NCI-H345 treated with DMSO at 0.1 percent for 48 hours (cell line): ENCODE measurements at regions not wholly inside any gene's neighbourhood (a gene's known extent, or its start where the extent isn't known, plus 50 kb on each side); places are given as distances from the start of the nearest gene placed in this dataset.
"Not testable (repeated sequence)": the region's sequence is repeated elsewhere in the genome, so short reads cannot be mapped to it uniquely, and the experiment has no call there.

Experiments used
- DNase-seq: peaks from one replicate; lab custom pipeline; 2025; ENCODE audit not compliant: unreplicated experiment; lab: John Stamatoyannopoulos, UW

- DNase-seq: not testable (repeated sequence)
Measured at GRCh38 chr15:85196697-85197096, 183.7 kb upstream of the AKAP13 start.

- DNase-seq: not testable (repeated sequence)
Measured at GRCh38 chr15:85197582-85197981, 182.8 kb upstream of the AKAP13 start.

GRCh38 chr15:85198432-85198831 lies 182.0 kb upstream of the AKAP13 start:
- DNase-seq: not testable (repeated sequence)

- not testable (repeated sequence) for DNase-seq
Measured at GRCh38 chr15:85200215-85200614, 180.2 kb upstream of the AKAP13 start.

- DNase-seq: not testable (repeated sequence)
Measured at GRCh38 chr15:85201118-85201793, 179.1 kb upstream of the AKAP13 start.

GRCh38 chr15:85204481-85204880 lies 175.9 kb upstream of the AKAP13 start:
- not testable (repeated sequence) for DNase-seq

- DNase-seq: not testable (repeated sequence)
Measured at GRCh38 chr15:85233791-85234325, 146.5 kb upstream of the AKAP13 start.

- DNase-seq: not testable (repeated sequence)
Measured at GRCh38 chr15:85234450-85235196, 145.8 kb upstream of the AKAP13 start.

- DNase-seq: not testable (repeated sequence)
Measured at GRCh38 chr15:85244056-85244455, 136.3 kb upstream of the AKAP13 start.

- not testable (repeated sequence) for DNase-seq
Measured at GRCh38 chr15:85250938-85251542, 129.4 kb upstream of the AKAP13 start.

- DNase-seq: not testable (repeated sequence)
Measured at GRCh38 chr15:85253196-85253915, 127.0 kb upstream of the AKAP13 start.

GRCh38 chr15:85254961-85255360 lies 125.4 kb upstream of the AKAP13 start:
- DNase-seq: not testable (repeated sequence)

GRCh38 chr15:85255502-85255901 lies 124.9 kb upstream of the AKAP13 start:
- DNase-seq: not testable (repeated sequence)

- DNase-seq: not testable (repeated sequence)
Measured at GRCh38 chr15:85256009-85256997, 124.1 kb upstream of the AKAP13 start.

GRCh38 chr15:85258062-85258445 lies 122.3 kb upstream of the AKAP13 start:
- not testable (repeated sequence) for DNase-seq

GRCh38 chr15:85258559-85259209 lies 121.7 kb upstream of the AKAP13 start:
- DNase-seq: not testable (repeated sequence)

GRCh38 chr15:85260526-85260925 lies 119.9 kb upstream of the AKAP13 start:
- not testable (repeated sequence) for DNase-seq

GRCh38 chr15:85262461-85263055 lies 117.8 kb upstream of the AKAP13 start:
- not testable (repeated sequence) for DNase-seq
